ENCODE measurements at regions not wholly inside any gene's neighbourhood (a gene's known extent, or its start where the extent isn't known, plus 50 kb on each side); places are given as distances from the start of the nearest gene placed in this dataset.

GRCh38 chr1:193456811-193457280 is 270.4 kb upstream of the B3GALT2 start:
- no peak overlapping the region for H3K4me3 ChIP-seq (ENCODE audit: control insufficient read depth, low read depth, low read length)
- DNase-seq (ENCODE audit: low read depth), result no peak
- no peak for TF ChIP-seq CTCF (conservative IDR thresholded peaks at IDR 0.05; ENCODE audit: control insufficient read depth, insufficient read depth, low read depth, low read length)

- DNase-seq (ENCODE audit: low read depth), result no peak
These were observed 265.2 kb upstream of the B3GALT2 start for GRCh38 chr1:193451606-193452005.

GRCh38 chr1:193451001-193451400 is 264.6 kb upstream of the B3GALT2 start:
- no peak for TF ChIP-seq CTCF (conservative IDR thresholded peaks at IDR 0.05; ENCODE audit: control insufficient read depth, insufficient read depth, low read depth, low read length)
- no peak overlapping the region for H3K4me3 ChIP-seq (ENCODE audit: control insufficient read depth, low read depth, low read length)
- no peak for DNase-seq (ENCODE audit: low read depth)

More at GRCh38 chr1:193451606-193452005, 265.2 kb upstream of the B3GALT2 start:
- H3K4me3 ChIP-seq (ENCODE audit: control insufficient read depth, low read depth, low read length), result no peak overlapping the region
- TF ChIP-seq CTCF (conservative IDR thresholded peaks at IDR 0.05; ENCODE audit: control insufficient read depth, insufficient read depth, low read depth, low read length), result no peak

DNA sequence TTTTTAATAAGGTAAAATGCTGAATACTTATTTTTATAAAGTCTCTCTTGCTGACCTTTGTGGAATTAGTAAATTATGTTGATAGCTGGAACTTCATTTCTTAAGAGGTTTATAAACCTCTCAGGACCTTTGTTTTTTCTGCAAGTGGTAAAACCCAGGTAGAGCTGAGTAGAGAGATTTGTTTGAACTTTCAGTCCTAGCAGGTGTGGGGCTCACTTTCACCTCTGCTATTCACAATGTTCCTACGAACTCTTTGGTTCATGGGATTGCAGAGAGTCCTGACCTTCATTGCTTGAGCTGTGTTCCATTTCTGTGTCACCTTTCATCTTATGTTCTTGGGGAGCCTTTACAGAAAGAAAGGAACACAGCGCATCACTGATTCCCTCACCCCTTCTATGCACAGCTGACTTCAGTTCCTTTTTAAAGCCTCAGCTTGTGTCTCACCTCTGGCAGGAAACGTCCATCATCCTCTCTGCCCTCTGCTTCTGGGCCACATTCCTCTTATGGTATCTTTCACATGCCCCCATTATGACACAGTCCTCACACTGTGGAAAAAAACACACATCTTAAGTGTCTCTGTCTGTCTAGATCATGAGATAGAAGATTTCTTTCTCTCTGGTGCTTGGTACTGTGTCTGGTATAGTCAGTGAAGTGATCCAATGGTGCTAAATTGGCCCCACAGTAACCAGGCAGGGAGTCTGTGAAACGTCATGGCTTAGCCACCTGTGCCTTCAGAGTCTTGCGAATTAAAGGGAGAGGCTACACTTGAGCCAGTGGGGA is 262.5 kb upstream of the B3GALT2 start:
- TF ChIP-seq CTCF (conservative IDR thresholded peaks at IDR 0.05; ENCODE audit: control insufficient read depth, insufficient read depth, low read depth, low read length), result no peak
- no peak for DNase-seq (ENCODE audit: low read depth)
- H3K4me3 ChIP-seq (ENCODE audit: control insufficient read depth, low read depth, low read length), result no peak overlapping the region

DNA sequence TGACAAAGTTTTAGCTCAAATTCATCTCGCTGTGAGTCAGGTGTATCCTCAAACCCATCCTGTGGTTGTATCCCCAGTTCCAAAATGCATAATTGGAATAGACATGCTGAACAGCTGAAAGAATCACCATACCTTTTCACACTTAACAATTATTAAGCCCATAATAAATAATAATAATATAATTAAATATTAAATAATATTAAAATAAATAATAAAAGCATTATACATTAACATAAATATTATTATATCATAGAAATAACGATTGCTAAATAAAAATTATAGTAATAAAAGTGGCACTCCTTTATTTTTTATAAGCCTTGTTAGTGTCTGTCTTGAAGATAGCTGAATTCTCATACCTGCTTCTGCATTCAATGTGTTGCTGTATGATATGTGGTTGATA is 257.5 kb upstream of the B3GALT2 start:
- no peak overlapping the region for H3K4me3 ChIP-seq (ENCODE audit: control insufficient read depth, low read depth, low read length)
- TF ChIP-seq CTCF (conservative IDR thresholded peaks at IDR 0.05; ENCODE audit: control insufficient read depth, insufficient read depth, low read depth, low read length), result no peak
- no peak for DNase-seq (ENCODE audit: low read depth)

DNA sequence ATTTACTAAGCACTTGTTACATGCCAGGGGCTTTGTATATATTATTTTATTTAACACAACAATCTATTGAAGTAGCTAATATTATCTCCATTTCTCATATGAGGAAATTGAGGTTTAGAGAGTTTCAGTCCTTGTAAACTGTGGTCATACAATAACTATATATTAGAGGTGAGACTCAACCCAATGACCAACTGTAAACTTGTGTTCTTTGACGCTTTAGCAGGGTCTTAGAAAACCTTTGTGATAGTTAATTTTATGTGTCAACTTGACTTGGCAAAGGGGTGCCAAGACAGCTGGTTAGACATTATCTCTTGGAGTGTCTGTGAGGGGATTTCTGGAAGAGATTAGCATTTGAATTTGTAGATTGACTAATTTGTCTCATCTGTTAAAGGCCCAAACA is 252.4 kb upstream of the B3GALT2 start:
- no peak for DNase-seq (ENCODE audit: low read depth)
- TF ChIP-seq CTCF (conservative IDR thresholded peaks at IDR 0.05; ENCODE audit: control insufficient read depth, insufficient read depth, low read depth, low read length), result no peak
- H3K4me3 ChIP-seq (ENCODE audit: control insufficient read depth, low read depth, low read length), result no peak overlapping the region
